CD4-positive, alpha-beta T cell treated with Interleukin-17A for 4 hours (primary cell): ENCODE measurements at regions not wholly inside any gene's neighbourhood (a gene's known extent, or its start where the extent isn't known, plus 50 kb on each side); places are given as distances from the start of the nearest gene placed in this dataset.

Experiments used
- DNase-seq: peaks from one replicate; pipeline ENCODE4 v3.0.0-alpha.2; 2020; ENCODE audit warnings: mixed read lengths

DNA sequence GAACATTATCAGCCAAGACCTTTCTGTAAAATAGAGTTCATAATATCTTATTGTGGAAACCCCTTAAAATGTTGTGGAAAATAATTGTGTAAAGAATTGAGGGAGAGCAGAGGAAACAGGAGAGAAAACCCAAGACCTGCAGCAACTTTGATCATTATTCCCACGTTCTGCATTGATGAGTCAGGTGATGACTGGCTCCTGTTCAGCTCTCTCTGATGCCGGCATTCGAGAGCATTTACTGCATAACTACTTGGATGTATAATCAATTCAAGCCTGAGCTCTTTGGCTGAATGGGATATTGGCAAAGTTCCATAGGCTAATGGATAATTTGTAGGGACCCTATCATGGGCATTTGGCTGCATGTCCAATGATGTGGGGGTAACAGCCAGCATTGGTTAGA, 176.3 kb upstream of the ARID2 start:
- DNase-seq = no peak

DNA sequence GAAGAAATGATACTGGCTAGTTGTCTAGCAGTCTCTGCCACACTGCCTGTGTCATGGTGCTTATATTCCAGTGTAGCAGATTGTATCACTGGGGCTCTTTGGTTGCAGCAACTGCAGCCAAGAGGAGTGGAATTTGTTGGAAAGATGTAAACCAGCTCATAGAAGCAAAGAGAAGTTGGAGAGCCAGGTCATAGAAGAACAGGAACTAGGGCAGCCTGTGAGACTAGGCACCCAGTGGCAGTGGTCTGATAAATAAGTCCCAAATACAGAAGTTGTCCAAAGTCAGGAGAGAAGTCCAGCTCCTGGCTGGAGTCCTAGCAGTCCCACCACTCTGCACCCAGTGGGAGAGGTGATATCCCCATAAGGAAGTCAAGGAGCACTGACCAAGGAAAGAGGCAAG, 172.5 kb upstream of the ARID2 start:
- no peak for DNase-seq

DNA sequence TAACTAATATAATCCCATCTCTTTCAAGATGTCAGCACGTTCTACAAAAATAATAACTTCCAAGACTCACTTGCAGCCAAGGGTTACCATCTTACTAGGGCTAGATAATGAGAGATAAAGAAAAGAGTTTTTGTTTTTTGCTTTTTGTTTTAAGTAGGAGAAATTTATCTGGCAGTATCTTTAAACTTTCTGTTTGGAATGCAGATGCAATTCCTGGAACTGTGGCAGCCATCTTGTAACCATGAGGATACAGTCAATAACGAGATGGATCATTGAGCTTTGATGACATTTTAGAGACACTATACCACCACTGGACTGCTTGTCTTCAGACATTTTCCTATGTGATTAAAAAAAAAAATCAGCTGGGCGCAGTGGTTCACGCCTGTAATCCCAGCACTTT, 171.2 kb upstream of the ARID2 start:
- DNase-seq = no peak

DNA sequence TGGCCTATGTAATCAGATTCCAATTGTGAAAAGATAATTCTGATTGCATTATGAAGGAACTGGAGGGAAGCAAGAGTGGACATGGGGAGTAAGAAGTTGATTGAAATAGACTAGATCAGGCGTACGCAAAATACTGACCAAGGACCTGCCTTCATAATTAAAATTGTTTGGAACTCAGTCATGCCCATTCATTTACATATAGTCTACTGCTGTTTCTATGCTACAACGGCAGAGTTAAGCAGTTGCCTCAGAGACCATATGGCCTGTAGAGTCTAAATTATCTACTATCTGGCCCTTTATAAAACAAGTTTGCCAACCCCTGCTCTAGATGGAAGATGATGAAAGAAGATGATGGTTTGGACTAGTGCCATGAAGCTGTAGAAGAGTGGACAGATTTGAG, 170.0 kb upstream of the ARID2 start:
- no peak for DNase-seq

DNA sequence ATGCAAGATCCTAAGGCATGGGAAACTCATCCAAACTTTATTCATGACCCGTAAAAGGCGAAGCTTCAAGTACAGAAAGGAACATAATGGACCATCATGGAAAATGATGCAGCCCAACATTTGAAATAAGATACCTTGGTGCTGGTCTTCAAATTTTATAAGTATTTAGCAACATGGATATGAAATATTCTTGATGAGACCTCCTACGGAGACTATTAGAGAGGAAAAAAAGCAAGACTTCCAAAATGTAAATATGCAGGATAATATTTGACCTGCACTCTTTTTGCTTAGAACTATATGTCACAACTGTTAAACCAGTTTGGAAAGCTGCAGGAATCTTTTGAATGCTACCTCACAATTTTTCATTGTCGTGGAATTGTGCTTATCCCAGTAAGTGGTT, 168.8 kb upstream of the ARID2 start:
- DNase-seq = no peak

DNA sequence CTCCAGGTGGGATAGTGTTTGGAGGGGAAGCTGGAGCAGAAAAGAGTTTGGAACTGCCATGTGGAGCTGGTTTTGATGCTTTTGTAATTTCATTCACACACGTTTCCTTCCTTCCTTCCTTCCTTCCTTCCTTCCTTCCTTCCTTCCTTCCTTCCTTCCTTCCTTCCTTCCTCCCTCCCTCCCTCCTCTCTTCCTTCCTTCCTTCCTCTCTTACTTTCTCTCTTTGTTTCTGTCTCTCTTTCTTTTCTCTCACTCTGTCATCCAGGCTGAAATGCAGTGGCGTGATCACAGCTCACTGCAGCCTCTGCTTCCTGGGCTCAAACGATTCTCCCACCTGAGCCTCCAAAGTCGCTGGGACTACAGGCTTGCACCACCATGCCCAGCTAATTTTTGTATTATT, 168.0 kb upstream of the ARID2 start:
- DNase-seq = no peak

DNA sequence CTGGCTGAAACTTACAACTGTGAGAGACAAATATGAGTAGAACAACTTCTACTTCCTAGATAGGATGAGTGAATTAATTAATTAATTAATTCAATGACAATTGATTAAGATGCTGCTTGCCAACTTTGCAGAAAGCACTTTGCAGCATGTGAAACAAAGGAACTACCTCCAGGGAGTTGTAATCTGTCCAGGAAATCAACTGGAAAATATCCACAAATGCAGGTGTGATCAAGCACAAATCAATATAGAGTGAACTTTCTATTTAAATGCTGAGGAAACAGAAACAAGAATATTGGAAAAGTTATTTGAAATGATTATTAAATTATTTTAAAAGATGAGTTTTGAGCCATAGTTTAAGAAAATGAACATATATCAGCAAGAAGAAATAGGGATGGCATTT, 163.9 kb upstream of the ARID2 start:
- DNase-seq = no peak

DNA sequence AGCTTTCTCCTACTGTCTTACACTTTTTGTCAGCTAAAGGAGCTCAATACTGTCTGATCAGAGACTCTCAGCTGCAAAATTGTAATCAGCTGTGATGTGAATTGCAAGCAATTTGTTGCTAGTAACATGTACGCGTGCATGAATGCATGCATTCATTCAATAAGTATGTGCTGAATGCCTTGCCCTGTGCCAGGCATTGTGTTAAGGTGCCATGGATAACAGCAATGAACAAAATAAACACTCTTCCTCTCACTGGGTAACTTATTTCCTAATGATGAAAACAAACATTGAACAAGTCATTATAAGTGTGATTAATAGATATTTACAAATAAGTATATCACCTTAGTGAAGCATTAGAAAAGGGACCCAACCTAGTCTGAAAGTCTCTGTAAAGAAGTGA, 163.2 kb upstream of the ARID2 start:
- DNase-seq = no peak

DNA sequence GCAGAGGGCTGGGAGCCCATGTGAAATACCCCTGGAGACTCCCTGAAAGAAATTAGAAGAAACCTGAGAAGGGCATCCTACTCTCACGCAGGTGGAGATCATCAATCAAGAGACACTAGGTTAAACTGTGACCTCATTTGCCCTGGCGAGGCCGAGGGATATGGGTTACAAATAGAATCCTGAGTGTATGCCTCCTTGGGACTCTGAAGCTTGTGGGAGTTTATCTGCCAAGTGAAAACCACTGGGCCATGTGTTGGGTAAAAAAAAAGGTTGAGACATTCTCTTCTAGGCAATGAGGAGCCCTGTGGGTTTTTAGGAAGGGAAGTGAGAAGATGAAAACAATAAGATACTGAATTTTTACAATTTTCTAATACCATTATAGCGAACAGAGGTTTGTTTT, 160.7 kb upstream of the ARID2 start:
- DNase-seq = no peak

DNA sequence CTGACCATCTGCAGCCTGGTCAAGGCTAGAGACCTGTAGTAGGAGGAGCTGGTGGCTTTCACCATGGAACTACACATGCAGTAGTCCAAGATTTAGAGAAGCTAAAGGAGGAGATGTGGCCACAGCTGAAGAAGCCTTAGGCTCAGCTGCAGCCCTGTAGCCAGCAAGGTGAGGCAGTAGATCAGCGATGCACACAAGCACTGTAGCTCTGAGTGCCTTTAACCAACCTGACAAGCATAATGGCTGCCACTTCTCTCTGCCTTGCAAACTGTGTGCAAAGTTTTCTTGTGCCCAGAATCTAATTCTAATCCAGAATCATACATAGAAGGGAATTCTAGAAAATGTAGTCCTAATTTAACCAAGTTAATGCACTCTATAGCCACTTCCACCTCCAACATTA, 159.0 kb upstream of the ARID2 start:
- DNase-seq = no peak

DNA sequence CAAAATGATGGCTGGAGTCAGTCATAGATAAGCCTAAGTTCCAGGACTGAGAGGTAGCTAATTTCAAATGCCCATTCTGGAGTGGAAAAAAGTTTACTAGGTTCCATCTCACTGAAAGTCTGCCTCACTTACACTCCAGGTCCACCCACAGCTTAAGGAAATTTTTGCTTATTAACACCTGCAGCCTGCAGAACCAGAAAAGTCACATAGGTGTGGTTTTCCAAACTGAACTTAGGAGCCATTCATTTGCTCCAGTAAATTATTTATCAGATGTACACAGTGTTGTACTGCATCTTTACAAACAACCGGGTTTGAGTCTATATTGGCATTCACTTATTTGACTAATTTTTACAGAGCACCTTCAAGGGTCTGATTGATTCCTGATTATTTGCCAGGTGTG, 157.4 kb upstream of the ARID2 start:
- no peak for DNase-seq

DNA sequence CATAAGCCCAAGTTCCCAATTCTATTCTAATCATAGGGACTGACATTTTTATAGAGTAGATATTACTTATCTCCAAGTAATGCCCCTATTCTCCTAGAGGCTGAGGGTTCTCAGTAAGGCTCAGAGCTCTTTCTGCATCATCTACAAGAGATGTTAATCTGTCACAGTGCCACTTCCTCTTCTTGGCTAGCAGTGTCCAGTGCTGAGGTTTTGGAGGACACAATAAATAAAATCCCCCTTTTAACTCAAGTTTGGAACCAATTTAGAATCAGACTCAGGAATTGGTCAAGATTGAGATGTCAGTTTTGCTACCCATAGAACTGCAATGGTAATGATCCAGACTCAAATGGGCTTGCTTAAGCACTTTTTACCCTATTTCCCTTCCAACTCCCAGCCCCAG, 154.1 kb upstream of the ARID2 start:
- DNase-seq = no peak

DNA sequence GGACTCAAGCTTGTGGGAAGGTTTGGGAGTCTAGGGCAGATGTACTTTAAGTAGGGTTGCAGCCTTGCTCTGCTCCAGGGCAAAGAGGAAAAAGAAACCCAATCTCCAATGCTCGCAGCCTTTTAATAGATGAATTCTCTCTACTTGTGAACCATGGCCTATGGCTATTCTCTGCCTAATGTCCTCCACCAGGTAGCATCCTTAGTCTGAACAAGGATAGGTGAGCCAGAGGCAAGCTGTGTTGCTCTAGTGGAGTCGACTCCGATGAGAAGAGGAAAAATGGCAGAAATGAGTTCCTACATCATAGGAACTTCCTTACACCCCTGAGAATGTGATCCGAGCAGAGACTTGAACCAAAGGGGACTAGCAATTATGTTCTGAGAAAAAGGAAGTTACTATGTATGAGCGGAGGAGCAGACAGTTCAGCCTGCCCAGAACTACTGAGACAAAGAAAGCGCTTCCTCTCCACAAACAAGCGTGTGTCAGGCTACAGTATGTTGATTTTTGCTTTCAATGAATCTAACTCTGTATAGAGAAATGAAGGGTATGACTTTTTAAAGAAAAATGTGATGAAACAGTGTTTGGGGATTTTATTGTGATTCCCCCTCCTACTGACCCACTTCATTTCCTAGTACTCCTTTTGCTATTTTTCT, 153.6 kb upstream of the ARID2 start:
- no peak for DNase-seq

DNA sequence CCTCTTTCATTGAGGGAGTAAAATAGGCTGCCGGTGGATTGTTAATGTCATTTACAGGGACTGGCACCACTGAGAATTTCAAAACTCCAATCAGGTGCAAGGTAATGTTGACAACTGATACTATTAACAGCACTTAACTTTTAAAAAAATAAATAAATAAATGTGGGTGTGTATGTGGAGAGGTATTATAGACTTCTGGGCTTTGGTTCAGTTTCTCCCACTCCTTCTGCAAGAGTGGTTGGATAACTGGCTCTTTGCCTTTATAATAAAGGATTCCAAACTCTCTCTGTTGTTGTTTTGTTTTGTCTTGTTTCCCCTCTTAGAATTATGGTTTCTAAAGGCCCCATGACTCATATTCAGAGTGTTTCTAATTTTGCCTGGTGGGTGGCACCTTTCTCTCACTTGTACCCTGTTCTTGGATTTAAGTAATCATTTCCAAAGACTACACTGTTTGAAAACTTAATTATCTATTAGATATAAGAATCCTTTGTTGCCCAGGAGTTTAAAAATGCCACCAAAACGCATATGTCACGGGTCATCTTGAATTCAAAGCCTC, 151.6 kb upstream of the ARID2 start:
- no peak for DNase-seq

DNA sequence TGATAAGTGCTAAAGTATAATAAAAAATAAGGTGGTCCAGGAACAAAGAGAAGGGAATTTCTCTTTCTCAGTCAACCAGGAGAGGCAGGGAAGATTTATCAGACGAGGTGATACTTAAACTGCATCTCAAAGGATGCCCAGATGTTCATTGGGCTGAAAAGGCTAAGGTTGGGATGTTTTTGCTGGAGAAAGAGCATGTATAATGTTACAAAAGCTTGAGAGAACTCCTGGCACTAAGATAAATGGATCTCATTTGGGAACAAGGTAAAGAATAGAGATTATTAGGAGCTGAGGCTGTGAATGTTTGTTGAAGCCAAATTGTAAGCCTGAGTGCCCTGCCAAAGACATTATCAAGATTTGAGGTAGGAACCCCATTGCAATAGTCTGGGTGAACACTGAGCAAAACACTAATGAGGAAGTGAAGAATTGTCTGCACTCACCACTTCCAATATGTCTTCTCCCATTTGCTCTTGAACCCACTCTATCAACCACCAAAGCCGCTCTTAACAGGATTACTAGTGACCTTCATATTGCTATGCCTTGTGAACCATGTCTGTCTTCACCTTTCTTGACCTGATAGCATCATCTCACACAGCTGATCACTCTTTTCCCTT, 149.0 kb upstream of the ARID2 start:
- no peak for DNase-seq

DNA sequence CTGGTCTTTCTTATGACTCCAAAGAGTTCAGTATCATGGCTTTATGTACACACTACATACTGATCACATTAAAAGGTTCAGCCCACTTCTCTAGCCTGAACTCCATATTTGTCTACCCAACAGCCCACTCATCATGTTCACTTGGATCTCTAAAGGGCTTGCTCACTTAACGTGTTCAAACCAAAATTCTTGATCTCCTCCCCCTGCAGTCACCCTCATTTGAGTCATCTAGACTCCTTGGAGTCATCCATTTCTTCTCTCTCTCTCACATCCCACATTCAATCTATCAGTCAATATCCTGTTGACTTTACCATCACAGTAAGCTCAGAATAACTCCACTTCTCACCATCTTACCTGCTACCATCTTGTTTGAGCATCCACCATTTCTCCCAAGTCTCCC, 148.4 kb upstream of the ARID2 start:
- DNase-seq = no peak

DNA sequence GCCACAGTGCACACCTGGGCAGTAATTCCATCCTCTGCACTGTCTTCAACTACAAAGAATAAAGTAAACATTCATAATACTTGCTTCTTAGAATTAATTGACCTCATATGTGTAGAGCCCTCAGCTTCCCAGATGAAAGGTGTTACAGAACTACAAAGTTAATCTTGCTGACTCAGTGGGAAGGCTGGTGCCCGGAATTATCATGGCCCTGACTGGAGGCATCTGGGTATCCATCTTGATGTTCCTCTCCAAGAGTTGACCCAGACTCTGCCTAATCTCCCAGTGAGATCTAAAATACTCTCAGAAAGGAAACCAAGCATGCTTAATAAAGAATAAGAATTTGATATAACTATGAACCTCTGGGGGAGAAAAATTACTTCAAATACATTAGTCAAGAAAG, 147.0 kb upstream of the ARID2 start:
- DNase-seq = no peak

DNA sequence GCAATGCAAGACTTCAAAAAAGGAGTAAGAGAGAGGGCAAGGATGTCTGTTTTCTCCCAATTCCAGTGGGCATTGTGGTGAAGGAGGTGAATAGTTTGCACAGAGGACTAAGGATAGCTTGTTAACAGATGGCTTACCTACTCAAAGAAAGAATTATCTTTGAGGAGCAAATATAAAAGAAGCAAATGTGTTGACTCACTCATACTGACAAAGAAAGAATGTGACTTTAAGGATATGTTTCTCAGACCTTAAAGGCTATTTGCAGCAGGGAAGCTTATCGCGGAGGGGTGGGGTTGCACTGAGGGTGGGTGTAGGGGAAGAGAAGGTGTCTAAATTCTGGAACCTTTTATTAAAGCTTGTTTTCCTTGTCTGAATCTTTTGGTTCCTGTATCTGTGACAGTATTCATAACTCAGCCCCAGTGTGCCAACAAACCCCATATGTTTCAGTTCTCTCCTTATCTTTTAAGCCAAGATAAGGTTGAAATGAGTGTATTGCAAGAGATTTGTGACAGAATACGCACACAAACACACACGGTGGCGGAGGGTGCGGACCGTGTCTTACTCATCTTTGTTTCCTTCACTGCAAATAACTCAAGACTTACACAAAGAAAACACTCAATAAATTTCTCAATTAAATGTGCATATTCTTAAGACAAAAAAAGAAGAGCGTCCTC, 146.4 kb upstream of the ARID2 start:
- DNase-seq = no peak

DNA sequence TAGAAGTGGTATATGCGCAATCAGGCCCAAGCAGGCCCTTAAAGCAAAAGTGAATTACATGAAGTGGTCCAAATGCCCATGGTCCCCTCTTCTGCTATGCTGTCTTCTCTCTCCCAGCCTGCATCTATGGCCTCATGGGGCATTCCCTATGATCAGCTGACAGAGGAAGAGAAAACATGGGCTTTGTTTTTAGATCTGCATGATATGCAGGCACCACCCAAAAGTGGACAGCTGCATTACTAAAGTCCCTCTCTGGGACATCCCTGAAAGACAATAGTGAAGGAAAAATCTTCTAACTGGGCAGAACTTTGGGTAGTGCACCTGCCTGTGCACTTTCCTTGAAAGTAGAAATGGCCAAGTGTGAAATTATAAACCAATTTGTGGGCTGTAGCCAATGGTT, 145.2 kb upstream of the ARID2 start:
- no peak for DNase-seq

DNA sequence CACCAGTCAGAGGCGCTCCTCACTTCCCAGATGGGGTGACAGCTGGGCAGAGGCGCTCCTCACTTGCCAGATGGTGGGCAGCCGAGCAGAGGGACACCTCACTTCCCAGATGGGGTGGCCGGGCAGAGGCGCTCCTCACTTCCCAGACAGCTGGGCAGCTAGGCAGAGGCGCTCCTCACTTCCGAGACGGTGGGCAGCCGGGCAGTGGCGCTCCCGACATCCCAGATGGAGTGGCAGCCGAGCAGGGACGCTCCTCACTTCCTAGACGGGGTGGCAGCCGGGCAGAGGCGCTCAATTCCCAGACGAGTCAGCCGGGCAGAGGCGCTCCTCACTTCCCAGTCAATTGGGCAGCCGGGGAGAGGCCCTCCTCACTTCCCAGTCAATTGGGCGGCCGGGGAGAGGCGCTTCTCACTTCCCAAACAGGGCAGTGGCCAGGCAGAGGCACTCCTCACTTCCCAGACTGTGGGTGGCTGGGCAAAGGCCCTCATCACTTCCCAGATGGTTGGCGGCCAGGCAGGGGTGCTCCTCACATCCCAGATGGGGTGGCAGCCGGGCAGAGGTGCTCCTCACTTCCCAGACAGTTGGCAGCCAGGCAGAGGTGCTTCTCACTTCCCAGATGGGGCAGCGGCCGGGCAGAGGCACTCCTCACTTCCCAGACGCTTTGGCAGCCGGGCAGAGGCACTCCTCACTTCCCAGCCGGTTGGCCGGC, 143.8 kb upstream of the ARID2 start:
- DNase-seq = no peak

DNA sequence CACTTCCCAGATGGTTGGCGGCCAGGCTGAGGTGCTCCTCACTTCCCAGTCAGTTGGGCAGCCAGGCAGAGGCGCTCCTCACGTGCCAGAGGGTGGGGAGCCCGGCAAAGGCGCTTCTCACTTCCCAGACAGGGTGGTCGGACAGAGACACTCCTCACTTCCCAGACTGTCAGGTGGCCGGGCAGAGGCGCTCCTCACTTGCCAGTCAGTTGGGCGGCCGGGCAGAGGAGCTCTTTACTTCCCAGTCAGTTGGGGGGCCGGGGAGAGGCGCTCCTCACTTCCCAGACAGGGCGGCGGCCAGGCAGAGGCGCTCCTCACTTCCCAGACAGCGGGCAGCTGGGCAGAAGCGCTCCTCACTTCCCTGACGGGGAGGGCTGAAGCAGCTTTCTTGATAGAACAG, 143.0 kb upstream of the ARID2 start:
- no peak for DNase-seq

DNA sequence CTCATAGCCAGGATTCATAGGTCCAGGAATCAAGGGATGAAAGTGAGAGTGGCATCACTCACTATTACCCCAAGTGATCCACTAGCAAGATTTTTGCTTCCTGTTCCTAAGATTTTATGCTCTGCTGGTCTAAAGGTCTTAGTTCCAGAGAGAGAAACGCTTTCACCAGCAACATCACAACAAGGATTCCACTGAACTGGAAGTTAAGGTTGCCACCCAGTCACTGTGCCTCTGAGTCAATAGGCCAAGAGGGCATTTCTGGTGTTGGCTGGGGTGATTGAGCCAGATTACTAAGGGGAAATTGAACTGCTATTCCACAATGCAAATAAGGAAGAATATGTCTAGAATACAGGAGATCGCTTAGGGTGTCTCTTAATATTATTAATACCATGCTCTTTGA, 142.5 kb upstream of the ARID2 start:
- no peak for DNase-seq

DNA sequence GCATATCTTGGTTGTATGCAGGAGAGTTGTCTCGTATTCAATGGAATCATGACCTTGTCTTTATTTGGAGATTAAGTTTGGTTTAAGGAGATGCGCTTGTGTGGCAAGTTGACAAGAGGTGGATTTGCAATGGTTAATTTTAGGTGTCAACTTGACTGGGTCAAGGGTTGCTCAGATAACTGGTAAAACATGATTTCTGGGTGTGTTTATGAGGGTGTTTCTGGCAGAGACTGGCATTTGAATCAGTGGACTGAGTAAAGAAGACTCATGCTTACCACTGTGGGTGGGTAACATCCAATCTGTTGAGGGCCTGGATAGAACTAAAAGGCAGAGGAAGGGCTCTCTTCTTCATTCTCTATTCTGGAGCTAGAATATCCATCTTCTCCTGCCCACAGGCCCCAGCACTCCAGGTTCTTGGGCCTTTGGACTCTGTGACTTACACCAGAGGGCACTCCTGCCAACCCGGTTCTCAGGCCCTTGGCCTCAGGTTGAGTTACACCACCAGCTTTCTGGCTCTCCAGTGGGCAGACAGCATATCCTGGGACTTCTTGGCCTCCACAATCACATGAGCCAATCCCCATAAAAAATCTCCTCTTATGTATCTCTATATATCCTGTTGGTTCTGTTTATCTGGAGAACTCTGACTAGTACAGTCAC, 141.5 kb upstream of the ARID2 start:
- peak; percentile 10 for DNase-seq
